PC-9 (cell line): ENCODE measurements at regions not wholly inside any gene's neighbourhood (a gene's known extent, or its start where the extent isn't known, plus 50 kb on each side); places are given as distances from the start of the nearest gene placed in this dataset.

Source experiments
- BruUV-seq: library from RNA; stranded (reverse); fragments of 400-500 nt; replicated peaks from 2 replicates; lab custom pipeline; 2021; lab: Mats Ljungman, UMichigan
- CTCF ChIA-PET: fragments of 300-600 bp; sonication (Branson Sonifier 250); formaldehyde crosslinking; loops from one replicate; lab custom pipeline; 2022; ENCODE audit warnings: antibody characterized with exemption; lab: Charles Lee
- POLR2A ChIA-PET: fragments of 300-600 bp; sonication (Branson Sonifier 250); formaldehyde crosslinking; loops from one replicate; lab custom pipeline; 2022; ENCODE audit warnings: antibody characterized with exemption; ENCODE audit not compliant: unreplicated experiment; lab: Charles Lee
- DNase-seq, 2 experiments: peaks; one replicate each; pipeline versions ENCODE4 v3.0.0 to v3.0.0-alpha.2; 2015 to 2022; ENCODE audit warnings: mixed read lengths in 1 of 2
- H2AFZ ChIP-seq: fragments of 200-600 bp; sonication (generic); 2 replicates; pipeline ENCODE4 v1.8.1; 2017; ENCODE audit warnings: antibody characterized with exemption
- H3F3A ChIP-seq: fragments of 200-600 bp; sonication (generic); 2 replicates; pipeline ENCODE4 v1.8.1; 2017; ENCODE audit warnings: antibody characterized with exemption, mild to moderate bottlenecking, low read depth; ENCODE audit not compliant: insufficient read depth
- H3K27ac ChIP-seq: fragments of 200-600 bp; sonication (generic); 2 replicates; pipeline ENCODE4 v1.6.1; 2016; ENCODE audit warnings: mixed run types
- H3K27me3 ChIP-seq: fragments of 200-600 bp; sonication (generic); 2 replicates; pipeline ENCODE4 v1.6.1; 2016; ENCODE audit warnings: low read depth, mixed run types; ENCODE audit not compliant: insufficient read depth
- H3K36me3 ChIP-seq: fragments of 200-600 bp; sonication (generic); 2 replicates; pipeline ENCODE4 v1.6.1; 2016; ENCODE audit warnings: low read depth, mixed run types
- H3K4me1 ChIP-seq: fragments of 200-600 bp; sonication (generic); replicated peaks from 2 replicates; pipeline ENCODE4 v1.6.1; 2016; ENCODE audit warnings: mixed run types; ENCODE audit not compliant: insufficient read depth
- H3K4me2 ChIP-seq: fragments of 200-600 bp; sonication (generic); 2 replicates; pipeline ENCODE4 v1.6.1; 2017; ENCODE audit warnings: mixed run types
- H3K4me3 ChIP-seq: fragments of 200-600 bp; sonication (generic); 2 replicates; pipeline ENCODE4 v1.6.1; 2016; ENCODE audit warnings: mixed run types
- H3K79me2 ChIP-seq: fragments of 200-600 bp; sonication (generic); 2 replicates; pipeline ENCODE4 v1.6.1; 2017; ENCODE audit warnings: low read depth, mixed run types
- H3K9me2 ChIP-seq: fragments of 200-600 bp; sonication (generic); 2 replicates; pipeline ENCODE4 v1.8.1; 2017; ENCODE audit warnings: mild to moderate bottlenecking; ENCODE audit not compliant: insufficient read depth
- H3K9me3 ChIP-seq: fragments of 200-600 bp; sonication (generic); 2 replicates; pipeline ENCODE4 v1.8.1; 2016; ENCODE audit warnings: low read depth; ENCODE audit not compliant: insufficient read depth
- H4K20me1 ChIP-seq: fragments of 200-600 bp; sonication (generic); 2 replicates; pipeline ENCODE4 v1.8.1; 2017; ENCODE audit not compliant: insufficient read depth
- CTCF ChIP-seq: fragments of 200-600 bp; sonication (generic); conservative IDR thresholded peaks from 2 replicates; pipeline ENCODE4 v1.6.1; 2017; ENCODE audit warnings: mixed run types, antibody characterized with exemption, mild to moderate bottlenecking, moderate library complexity
- EZH2 ChIP-seq: fragments of 200-600 bp; sonication (generic); IDR thresholded peaks from 2 replicates; pipeline ENCODE4 v1.8.0; 2017; ENCODE audit warnings: antibody characterized with exemption, low read depth
- intact Hi-C: fragments of 100-400 bp; cut with micrococcal nuclease; formaldehyde crosslinking; loops from one replicate; pipeline ENCODE4 v1.10.0; 2022; ENCODE audit not compliant: unreplicated experiment

- Histone ChIP-seq H3F3A (peaks cover 98% of the 10 kb centered on the region), H3K4me3 (peak overlapping the region; percentile 96), H3K27ac (peak overlapping the region; percentile 99), H2AFZ (no peak overlapping the region), H3K4me1 (peaks cover 58% of the 10 kb centered on the region), H4K20me1 (peaks cover 23% of the 10 kb centered on the region), H3K4me2 (peak overlapping the region; percentile 93), H3K27me3 (no peaks in the 10 kb centered on the region), H3K79me2 (peaks cover 88% of the 10 kb centered on the region), H3K9me3 (no peaks in the 10 kb centered on the region), H3K9me2 (no peaks in the 10 kb centered on the region), H3K36me3 (peaks cover 50% of the 10 kb centered on the region)
- ChIA-PET CTCF (interaction anchor here (0.5 to 3.0 kb wide), 4 partner anchors 14 to 714 kb away, joined by 3 to 13 read pairs (median 7); no protein-coding TSS in a partner anchor), POLR2A (interaction anchor here (0.7 to 2.0 kb wide), 8 partner anchors 7 to 214 kb away, joined by 3 to 15 read pairs (median 6); no protein-coding TSS in a partner anchor)
- 0 out of 2 replicates have a peak, but pooled peaks have one; percentile 16 for TF ChIP-seq CTCF
- no peak for TF ChIP-seq EZH2
- DNase-seq: peak in 1 of 2 experiments; percentile 63
- intact Hi-C loops: no loop called here
- TSS peak; percentile 38 for BruUV-seq
Observed at GRCh38 chr7:130910949-130911944, 177.2 kb upstream of the KLF14 start.

GRCh38 chr7:130912082-130912861 is 178.3 kb upstream of the KLF14 start:
- POLR2A ChIA-PET: interaction anchor here (0.7 to 2.0 kb wide), 9 partner anchors 8 to 252 kb away, joined by 3 to 15 read pairs (median 5); no protein-coding TSS in a partner anchor
- peaks cover 98% of the 10 kb centered on the region for H3F3A ChIP-seq
- DNase-seq: peak in 1 of 2 experiments; percentile 87
- TF ChIP-seq EZH2 (no peak), CTCF (no peak)
- no peaks in the 10 kb centered on the region for H3K27me3 ChIP-seq
- BruUV-seq: no TSS peak
- H3K36me3 ChIP-seq: peaks cover 44% of the 10 kb centered on the region
- peaks cover 23% of the 10 kb centered on the region for H4K20me1 ChIP-seq
- peaks cover 58% of the 10 kb centered on the region for H3K4me1 ChIP-seq
- intact Hi-C loops: loop anchor here (1.0 kb wide), 1 partner anchor 18 kb away; no protein-coding TSS in a partner anchor
- peak overlapping the region; percentile 99 for H3K27ac ChIP-seq
- no peak overlapping the region for H2AFZ ChIP-seq
- peak overlapping the region; percentile 93 for H3K4me2 ChIP-seq
- peaks cover 88% of the 10 kb centered on the region for H3K79me2 ChIP-seq
- no peaks in the 10 kb centered on the region for H3K9me2 ChIP-seq
- no peaks in the 10 kb centered on the region for H3K9me3 ChIP-seq
- H3K4me3 ChIP-seq: peak overlapping the region; percentile 96
- CTCF ChIA-PET: interaction anchor here (0.6 to 3.0 kb wide), 4 partner anchors 16 to 713 kb away, joined by 3 to 13 read pairs (median 6); no protein-coding TSS in a partner anchor
